ENCODE measurements at regions not wholly inside any gene's neighbourhood (a gene's known extent, or its start where the extent isn't known, plus 50 kb on each side); places are given as distances from the start of the nearest gene placed in this dataset.
"Not testable (repeated sequence)": the region's sequence is repeated elsewhere in the genome, so short reads cannot be mapped to it uniquely, and the experiment has no call there.

- not testable (repeated sequence) for H3K79me2 ChIP-seq (ENCODE audit: insufficient read depth, low read depth); H2AFZ ChIP-seq (ENCODE audit: low read depth); H3K27me3 ChIP-seq (ENCODE audit: insufficient read depth, low read depth); H3K4me1 ChIP-seq (ENCODE audit: low read depth, poor library complexity, severe bottlenecking); H4K20me1 ChIP-seq (ENCODE audit: insufficient read depth); H3K27ac ChIP-seq; H3K4me2 ChIP-seq; H3K36me3 ChIP-seq (ENCODE audit: insufficient read depth); H3K9ac ChIP-seq; H3K4me3 ChIP-seq (IDR thresholded peaks at IDR 0.05; ENCODE audit: insufficient read depth, low read depth, low read length)
Measured at GRCh38 chr2:87583370-87583769, 164.5 kb upstream of the PLGLB2 start.

- not testable (repeated sequence) for H3K4me3 ChIP-seq (IDR thresholded peaks at IDR 0.05; ENCODE audit: insufficient read depth, low read depth, low read length); H3K4me2 ChIP-seq; H3K79me2 ChIP-seq (ENCODE audit: insufficient read depth, low read depth); H3K27me3 ChIP-seq (ENCODE audit: insufficient read depth, low read depth); H2AFZ ChIP-seq (ENCODE audit: low read depth); H3K9ac ChIP-seq; H3K27ac ChIP-seq; H4K20me1 ChIP-seq (ENCODE audit: insufficient read depth); H3K36me3 ChIP-seq (ENCODE audit: insufficient read depth); H3K4me1 ChIP-seq (ENCODE audit: low read depth, poor library complexity, severe bottlenecking)
Measured at GRCh38 chr2:87583803-87584202, 164.1 kb upstream of the PLGLB2 start.

- not testable (repeated sequence) for H3K4me2 ChIP-seq; H3K9ac ChIP-seq; H3K4me3 ChIP-seq (IDR thresholded peaks at IDR 0.05; ENCODE audit: insufficient read depth, low read depth, low read length); H3K36me3 ChIP-seq (ENCODE audit: insufficient read depth); H3K79me2 ChIP-seq (ENCODE audit: insufficient read depth, low read depth); H3K27ac ChIP-seq; H2AFZ ChIP-seq (ENCODE audit: low read depth); H4K20me1 ChIP-seq (ENCODE audit: insufficient read depth); H3K4me1 ChIP-seq (ENCODE audit: low read depth, poor library complexity, severe bottlenecking); H3K27me3 ChIP-seq (ENCODE audit: insufficient read depth, low read depth)
Measured at GRCh38 chr2:87584268-87584906, 163.5 kb upstream of the PLGLB2 start.

GRCh38 chr2:87587934-87588333 lies 160.0 kb upstream of the PLGLB2 start:
- not testable (repeated sequence) for H3K27ac ChIP-seq; H3K4me1 ChIP-seq (ENCODE audit: low read depth, poor library complexity, severe bottlenecking); H3K27me3 ChIP-seq (ENCODE audit: insufficient read depth, low read depth); H3K9ac ChIP-seq; H3K36me3 ChIP-seq (ENCODE audit: insufficient read depth); H4K20me1 ChIP-seq (ENCODE audit: insufficient read depth); H2AFZ ChIP-seq (ENCODE audit: low read depth); H3K4me3 ChIP-seq (IDR thresholded peaks at IDR 0.05; ENCODE audit: insufficient read depth, low read depth, low read length); H3K79me2 ChIP-seq (ENCODE audit: insufficient read depth, low read depth); H3K4me2 ChIP-seq

GRCh38 chr2:87592974-87593373 lies 154.9 kb upstream of the PLGLB2 start:
- H3K9ac ChIP-seq; H3K27ac ChIP-seq; H3K36me3 ChIP-seq (ENCODE audit: insufficient read depth): not testable (repeated sequence)

GRCh38 chr2:87593784-87594610 lies 153.9 kb upstream of the PLGLB2 start:
- H2AFZ ChIP-seq (ENCODE audit: low read depth); H3K9ac ChIP-seq; H3K4me1 ChIP-seq (ENCODE audit: low read depth, poor library complexity, severe bottlenecking); H3K36me3 ChIP-seq (ENCODE audit: insufficient read depth); H3K4me2 ChIP-seq; H3K27me3 ChIP-seq (ENCODE audit: insufficient read depth, low read depth); H3K79me2 ChIP-seq (ENCODE audit: insufficient read depth, low read depth); H4K20me1 ChIP-seq (ENCODE audit: insufficient read depth); H3K4me3 ChIP-seq (IDR thresholded peaks at IDR 0.05; ENCODE audit: insufficient read depth, low read depth, low read length); H3K27ac ChIP-seq: not testable (repeated sequence)

More at GRCh38 chr2:87592974-87593373, 154.9 kb upstream of the PLGLB2 start:
- not testable (repeated sequence) for H3K27me3 ChIP-seq (ENCODE audit: insufficient read depth, low read depth); H2AFZ ChIP-seq (ENCODE audit: low read depth); H4K20me1 ChIP-seq (ENCODE audit: insufficient read depth); H3K4me1 ChIP-seq (ENCODE audit: low read depth, poor library complexity, severe bottlenecking); H3K4me2 ChIP-seq; H3K79me2 ChIP-seq (ENCODE audit: insufficient read depth, low read depth); H3K4me3 ChIP-seq (IDR thresholded peaks at IDR 0.05; ENCODE audit: insufficient read depth, low read depth, low read length)

- not testable (repeated sequence) for H3K27ac ChIP-seq; H3K9ac ChIP-seq; H3K79me2 ChIP-seq (ENCODE audit: insufficient read depth, low read depth); H3K4me3 ChIP-seq (IDR thresholded peaks at IDR 0.05; ENCODE audit: insufficient read depth, low read depth, low read length); H4K20me1 ChIP-seq (ENCODE audit: insufficient read depth); H3K36me3 ChIP-seq (ENCODE audit: insufficient read depth); H3K4me2 ChIP-seq; H3K27me3 ChIP-seq (ENCODE audit: insufficient read depth, low read depth); H2AFZ ChIP-seq (ENCODE audit: low read depth); H3K4me1 ChIP-seq (ENCODE audit: low read depth, poor library complexity, severe bottlenecking)
Measured at GRCh38 chr2:87594611-87594992, 153.3 kb upstream of the PLGLB2 start.

GRCh38 chr2:87595017-87595416 lies 152.9 kb upstream of the PLGLB2 start:
- H3K4me2 ChIP-seq; H3K27ac ChIP-seq; H3K4me3 ChIP-seq (IDR thresholded peaks at IDR 0.05; ENCODE audit: insufficient read depth, low read depth, low read length); H4K20me1 ChIP-seq (ENCODE audit: insufficient read depth); H2AFZ ChIP-seq (ENCODE audit: low read depth); H3K9ac ChIP-seq; H3K27me3 ChIP-seq (ENCODE audit: insufficient read depth, low read depth); H3K36me3 ChIP-seq (ENCODE audit: insufficient read depth); H3K4me1 ChIP-seq (ENCODE audit: low read depth, poor library complexity, severe bottlenecking); H3K79me2 ChIP-seq (ENCODE audit: insufficient read depth, low read depth): not testable (repeated sequence)

- H4K20me1 ChIP-seq (ENCODE audit: insufficient read depth); H3K4me1 ChIP-seq (ENCODE audit: low read depth, poor library complexity, severe bottlenecking); H3K27me3 ChIP-seq (ENCODE audit: insufficient read depth, low read depth); H3K4me2 ChIP-seq; H3K79me2 ChIP-seq (ENCODE audit: insufficient read depth, low read depth); H3K4me3 ChIP-seq (IDR thresholded peaks at IDR 0.05; ENCODE audit: insufficient read depth, low read depth, low read length); H2AFZ ChIP-seq (ENCODE audit: low read depth); H3K27ac ChIP-seq; H3K36me3 ChIP-seq (ENCODE audit: insufficient read depth); H3K9ac ChIP-seq: not testable (repeated sequence)
Measured at GRCh38 chr2:87600961-87601360, 146.9 kb upstream of the PLGLB2 start.

GRCh38 chr2:87602118-87602517 lies 145.8 kb upstream of the PLGLB2 start:
- H4K20me1 ChIP-seq (ENCODE audit: insufficient read depth); H3K4me3 ChIP-seq (IDR thresholded peaks at IDR 0.05; ENCODE audit: insufficient read depth, low read depth, low read length); H3K79me2 ChIP-seq (ENCODE audit: insufficient read depth, low read depth); H3K36me3 ChIP-seq (ENCODE audit: insufficient read depth); H3K27me3 ChIP-seq (ENCODE audit: insufficient read depth, low read depth); H3K27ac ChIP-seq; H2AFZ ChIP-seq (ENCODE audit: low read depth); H3K9ac ChIP-seq; H3K4me2 ChIP-seq; H3K4me1 ChIP-seq (ENCODE audit: low read depth, poor library complexity, severe bottlenecking): not testable (repeated sequence)
